NOMO-1 treated with DMSO at 0.1 percent for 48 hours (cell line): ENCODE measurements at regions not wholly inside any gene's neighbourhood (a gene's known extent, or its start where the extent isn't known, plus 50 kb on each side); places are given as distances from the start of the nearest gene placed in this dataset.
A peak's percentile ranks its signal among the peaks of the same experiment; 100 is the strongest.

Experiments used
- DNase-seq: peaks from one replicate; lab custom pipeline; 2025; ENCODE audit not compliant: unreplicated experiment; lab: John Stamatoyannopoulos, UW

GRCh38 chrX:39808471-39808917, 289.3 kb downstream of the BCOR start:
- no peak for DNase-seq

DNA sequence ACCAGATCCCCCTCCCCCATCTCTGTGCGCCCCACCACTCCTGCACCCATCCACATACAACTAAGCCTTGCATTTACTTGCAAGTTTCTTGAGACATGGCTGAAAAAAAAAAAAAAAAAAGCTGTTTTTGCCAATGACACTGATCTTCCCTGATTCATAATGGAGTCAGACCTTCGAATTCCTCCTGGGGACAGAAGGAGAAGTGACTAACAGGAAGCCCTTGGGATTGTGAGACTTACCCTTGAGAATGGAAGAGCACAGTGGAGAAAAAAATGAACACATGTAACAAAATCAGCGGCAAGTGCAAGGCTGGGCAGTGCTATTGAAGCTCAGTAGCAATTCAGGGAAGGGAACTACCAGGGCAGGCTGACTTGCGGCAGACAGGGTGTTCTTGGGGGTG, 288.4 kb downstream of the BCOR start:
- no peak for DNase-seq

DNA sequence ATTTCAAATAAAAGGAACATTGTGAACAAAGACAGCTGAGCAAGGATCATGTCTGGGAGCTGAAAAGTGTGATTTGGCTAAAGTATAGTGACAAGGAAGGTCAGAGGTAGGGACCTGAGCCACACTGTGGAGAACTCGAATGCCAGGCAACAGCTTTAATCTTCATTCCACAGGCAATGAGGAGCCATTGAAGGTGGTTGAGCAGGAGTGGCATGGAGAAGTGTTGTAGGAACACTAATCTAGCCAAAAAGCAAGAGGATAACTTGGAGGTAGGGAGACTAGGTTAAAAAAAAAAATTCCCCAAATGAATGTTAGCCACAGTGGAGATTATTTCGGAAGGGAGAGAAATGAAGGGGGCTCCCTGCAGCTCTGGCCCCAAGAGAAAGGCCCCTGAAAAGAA, 286.9 kb downstream of the BCOR start:
- no peak for DNase-seq

GRCh38 chrX:39811376-39811775, 286.4 kb downstream of the BCOR start:
- no peak for DNase-seq

GRCh38 chrX:39813631-39814277, 284.0 kb downstream of the BCOR start:
- DNase-seq, result no peak

GRCh38 chrX:39814391-39814790, 283.4 kb downstream of the BCOR start:
- peak; percentile 7 for DNase-seq

DNA sequence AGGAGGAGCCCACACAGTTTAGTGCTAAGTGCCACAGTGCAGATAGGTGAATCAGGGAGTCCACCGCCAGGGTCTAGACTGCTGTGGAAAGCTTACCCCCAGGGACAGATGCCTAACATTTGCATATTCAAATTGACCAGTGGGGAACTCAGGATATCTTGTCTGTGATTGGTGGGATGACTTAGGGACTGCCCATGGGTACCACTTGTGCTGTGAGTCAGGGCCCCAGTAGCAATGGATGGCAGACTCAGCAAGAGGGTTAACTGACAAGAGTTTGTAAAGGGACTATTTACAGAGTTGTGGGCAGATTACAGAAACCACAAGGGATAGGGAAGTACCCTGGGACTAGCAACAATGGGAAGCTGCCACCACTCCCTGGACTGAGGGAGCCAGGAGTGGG, 282.1 kb downstream of the BCOR start:
- peak; percentile 32 for DNase-seq

DNA sequence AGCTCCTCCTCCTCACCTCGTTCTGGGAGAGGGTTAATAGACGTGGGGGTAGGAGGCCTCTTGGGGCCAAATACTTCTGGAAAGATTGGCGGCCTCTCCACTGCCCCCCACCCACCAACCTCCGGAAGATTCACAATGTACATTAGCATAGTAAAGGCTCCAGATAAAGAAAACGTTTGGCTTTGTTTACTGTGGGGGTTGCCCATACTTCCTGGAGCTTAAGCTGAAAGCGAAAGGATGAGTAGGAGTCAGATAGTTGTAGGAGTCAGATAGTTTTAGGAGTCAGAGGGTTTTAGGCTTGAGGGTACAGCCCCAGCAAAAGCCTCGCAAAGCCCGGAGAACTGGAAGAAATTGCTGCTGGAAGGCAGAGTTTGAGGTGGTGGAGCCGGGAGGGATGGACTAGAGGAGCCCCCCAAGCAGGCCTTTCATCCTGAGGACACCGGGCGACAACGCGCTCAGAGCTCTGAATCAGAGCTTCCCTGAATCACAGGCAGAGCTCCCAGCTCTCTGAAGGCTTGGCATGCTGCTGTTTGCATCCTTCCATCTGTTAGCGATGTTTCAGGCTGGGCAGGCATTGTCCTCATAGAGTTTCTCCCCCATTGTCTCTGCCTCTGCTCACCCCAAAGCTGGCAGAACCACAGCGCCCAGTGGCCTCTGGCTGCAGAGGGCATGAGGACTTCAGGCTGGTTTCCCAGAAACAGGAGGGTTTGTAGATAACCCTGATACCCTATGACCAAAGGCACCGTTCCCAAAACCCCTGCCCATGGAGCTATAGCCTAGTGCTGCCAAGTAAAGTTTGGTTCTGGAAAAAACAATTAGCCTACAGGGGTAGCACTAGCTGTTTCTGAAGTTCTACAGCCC, 280.7 kb downstream of the BCOR start:
- no peak for DNase-seq

DNA sequence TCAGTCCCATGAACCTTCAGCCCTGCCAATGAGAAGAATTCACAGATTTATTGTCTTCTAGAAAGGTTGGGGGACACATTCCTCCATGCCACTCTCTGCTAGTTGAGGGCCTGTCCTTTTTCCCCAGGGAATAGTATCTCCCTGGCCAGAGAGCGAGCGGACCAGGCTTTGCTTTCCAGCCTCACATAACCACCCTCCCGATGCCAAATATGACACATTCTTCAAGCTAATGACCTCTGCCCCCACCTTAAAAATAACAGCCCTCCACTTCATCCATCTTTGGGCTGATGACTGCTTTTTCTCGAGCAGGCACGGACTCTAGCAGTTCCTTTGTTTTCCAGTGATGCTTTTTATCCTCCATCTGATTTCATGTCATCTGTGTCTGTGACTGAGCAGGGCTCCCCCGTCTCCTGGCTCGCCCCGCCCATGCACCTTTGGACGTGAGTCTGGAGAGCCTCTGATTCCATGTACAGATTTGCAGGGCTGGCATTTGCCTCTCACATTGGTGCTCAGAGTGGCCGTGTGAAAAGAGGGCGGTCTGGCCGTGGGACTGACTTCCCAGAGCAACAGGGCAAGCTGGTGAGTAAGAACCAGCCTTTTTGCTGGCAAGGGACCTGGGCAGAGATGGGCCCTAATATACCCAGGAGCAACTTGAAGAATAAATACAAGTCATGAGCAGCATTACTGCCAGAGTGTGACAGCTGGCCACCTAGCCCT, 279.8 kb downstream of the BCOR start:
- DNase-seq, result no peak

- no peak for DNase-seq
Measured at GRCh38 chrX:39818750-39819149, 279.0 kb downstream of the BCOR start.

GRCh38 chrX:39819921-39820849, 277.6 kb downstream of the BCOR start:
- DNase-seq, result no peak

DNA sequence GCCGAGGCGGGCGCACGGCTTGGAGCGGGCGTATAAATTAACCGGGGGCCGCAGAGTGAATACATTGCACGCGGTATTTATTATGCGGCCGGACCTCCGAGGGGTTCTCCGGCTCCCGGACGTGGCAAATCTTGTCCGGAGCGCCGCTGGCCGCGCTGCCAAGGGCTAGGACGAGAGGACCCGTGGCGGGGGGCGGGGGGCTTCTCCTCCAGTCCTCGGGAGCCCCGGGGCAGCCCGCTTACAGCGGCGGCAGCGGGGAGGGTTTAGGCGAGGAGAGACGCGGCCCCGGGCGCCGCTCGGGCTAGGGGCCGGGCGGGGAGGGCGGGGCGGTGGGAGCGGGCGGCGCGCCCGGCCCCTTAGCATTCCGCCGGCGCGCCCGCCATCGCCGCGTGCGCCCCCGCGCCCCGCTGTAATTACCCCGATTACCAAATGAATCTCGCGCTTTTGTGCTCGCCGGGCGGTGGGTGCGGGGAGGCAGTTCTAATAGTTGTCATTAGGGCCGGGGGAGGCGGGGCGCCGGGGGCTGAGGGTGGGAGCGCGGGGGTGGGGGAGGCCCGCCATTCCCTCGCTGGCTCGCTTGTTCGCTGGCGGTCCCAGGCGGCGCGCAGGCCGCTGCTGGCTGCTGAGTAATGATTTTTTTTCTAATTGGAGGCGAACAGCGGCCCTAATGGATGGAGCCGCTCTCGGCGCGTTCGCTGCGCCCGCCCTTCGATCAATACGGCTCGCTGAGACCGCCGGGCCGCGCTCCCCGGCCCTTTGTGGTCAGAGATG, 276.6 kb downstream of the BCOR start:
- DNase-seq, result peak; percentile 11

- DNase-seq, result no peak
Measured at GRCh38 chrX:39821709-39822095, 276.1 kb downstream of the BCOR start.

DNA sequence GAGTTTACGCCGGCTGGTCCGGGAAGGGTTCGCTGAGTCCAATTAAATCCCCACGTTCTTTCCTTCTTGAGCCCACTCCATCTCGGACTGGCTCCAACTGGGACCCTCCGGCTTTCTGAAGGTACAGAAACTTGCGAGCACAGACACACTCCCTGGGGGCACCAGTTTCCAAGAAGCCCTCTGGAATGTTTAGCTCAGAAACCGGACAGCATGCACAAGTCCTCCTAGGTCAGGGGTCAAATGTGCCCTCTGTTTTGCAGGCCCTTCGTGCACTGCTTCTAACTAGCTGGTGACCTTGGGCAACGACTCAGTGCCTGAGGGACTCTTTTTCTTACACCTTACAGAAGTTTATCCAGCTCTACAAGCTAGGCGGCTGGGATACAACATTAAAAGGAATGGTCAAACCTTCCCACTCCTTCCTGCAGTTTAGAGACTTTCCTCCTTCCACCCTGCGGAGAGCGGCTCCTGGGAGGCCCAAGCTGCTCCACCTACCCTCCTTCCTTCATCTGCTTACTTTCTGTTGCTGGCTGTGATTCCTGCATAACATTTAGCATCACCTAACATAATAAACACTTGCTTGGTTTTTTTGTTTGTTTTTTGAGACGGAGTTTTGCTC, 275.5 kb downstream of the BCOR start:
- no peak for DNase-seq

- DNase-seq, result no peak
Measured at GRCh38 chrX:39823424-39823823, 274.3 kb downstream of the BCOR start.

DNA sequence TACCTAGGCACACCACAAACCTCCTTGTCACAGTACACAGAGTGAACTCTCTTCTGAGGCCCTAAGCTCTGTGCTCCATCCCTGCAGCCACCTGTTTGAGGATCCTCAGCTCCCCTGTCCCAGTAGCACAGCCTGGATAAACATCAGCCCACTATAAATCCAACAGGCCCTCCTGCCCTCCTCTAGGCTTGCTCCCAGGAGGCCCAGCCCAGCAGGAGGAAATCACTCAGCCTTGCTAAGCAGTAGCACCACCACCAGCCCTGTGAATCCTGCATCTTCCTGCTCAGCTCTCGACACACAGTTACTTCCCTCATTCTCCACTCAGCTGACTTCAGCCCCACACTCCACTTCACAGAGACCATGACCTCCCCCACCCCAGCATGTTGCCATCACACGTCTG, 273.9 kb downstream of the BCOR start:
- peak; percentile 3 for DNase-seq

DNA sequence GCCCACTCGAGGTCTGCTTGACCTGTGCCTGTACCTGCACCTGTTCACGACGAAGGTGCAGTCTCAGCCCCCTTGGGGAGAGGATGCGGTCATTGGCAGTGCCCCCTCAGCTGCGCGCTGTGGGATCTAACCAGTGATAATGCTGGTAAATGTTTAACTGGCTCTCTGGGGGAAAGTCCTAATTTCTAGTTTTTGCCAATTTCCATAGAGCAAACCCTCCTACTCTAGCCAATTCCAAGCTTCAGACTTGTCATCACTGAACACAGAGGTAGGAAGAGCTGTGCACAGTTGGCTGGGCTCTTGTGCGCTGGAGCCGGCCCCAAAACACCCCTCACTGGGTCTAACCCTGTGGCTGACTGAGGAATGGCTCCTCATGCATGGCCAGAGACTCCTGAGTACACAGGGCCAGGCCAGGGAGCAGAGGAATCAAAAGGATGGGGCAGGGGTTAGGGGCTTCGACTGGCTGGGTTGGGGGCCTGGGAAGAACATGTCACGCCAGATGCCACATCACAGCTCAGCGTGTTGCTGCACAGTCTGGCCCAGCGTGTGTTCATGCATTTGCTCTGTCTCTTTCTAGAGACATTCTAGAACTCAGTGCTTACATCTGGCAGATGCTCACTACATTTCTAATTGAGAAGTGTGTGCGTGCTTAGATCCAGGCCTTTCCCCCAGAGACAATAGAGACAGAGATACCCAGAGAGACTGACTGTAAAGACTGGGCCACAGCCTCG, 270.8 kb downstream of the BCOR start:
- DNase-seq, result no peak

GRCh38 chrX:39827951-39828350, 269.8 kb downstream of the BCOR start:
- no peak for DNase-seq

DNA sequence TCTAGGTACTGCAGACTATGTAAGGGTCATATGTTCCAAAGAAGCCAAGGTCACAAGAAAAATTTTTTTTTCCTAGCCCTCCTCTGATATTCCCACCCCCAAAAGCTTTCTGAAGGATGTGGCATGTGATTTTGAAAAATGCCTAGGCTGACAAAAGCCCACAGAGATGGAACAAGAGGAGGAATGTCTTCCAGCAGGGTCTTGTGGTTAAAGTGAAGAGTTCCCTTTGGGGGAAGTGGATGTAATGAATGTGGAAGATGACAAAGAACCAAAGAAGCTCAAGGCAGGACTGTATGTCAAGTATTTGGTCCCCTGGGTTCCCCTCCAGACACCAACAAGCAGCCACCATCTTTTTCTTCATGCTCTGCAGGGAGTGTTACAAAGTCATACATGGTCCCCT, 268.8 kb downstream of the BCOR start:
- no peak for DNase-seq
